ENCODE measurements at regions not wholly inside any gene's neighbourhood (a gene's known extent, or its start where the extent isn't known, plus 50 kb on each side); places are given as distances from the start of the nearest gene placed in this dataset.

GRCh38 chrX:98607739-98608138, 1724.0 kb downstream of the RPA4 start:
- ChIA-PET CTCF (no interaction called here), POLR2A (no interaction called here)
- H3K4me3 Mint-ChIP-seq: no peak overlapping the region
- H3K27ac Mint-ChIP-seq: peak overlapping the region; percentile 60
- H3K4me1 Mint-ChIP-seq: peaks cover 65% of the 10 kb centered on the region
- H3K27me3 Mint-ChIP-seq (ENCODE audit: low read depth): no peaks in the 10 kb centered on the region
- DNase-seq (ENCODE audit: low spot score) (no peak), ATAC-seq (peak; percentile 43)
- no peaks in the 10 kb centered on the region for H3K36me3 Mint-ChIP-seq
- no peak for TF ChIP-seq ZSCAN18 (CRISPR knock-in tag; IDR thresholded peaks at IDR 0.05)
- TF ChIP-seq ZNF219 (CRISPR knock-in tag; IDR thresholded peaks at IDR 0.05; ENCODE audit: borderline replicate concordance): no peak
- no peak for TF ChIP-seq ZNF138 (CRISPR knock-in tag; conservative IDR thresholded peaks at IDR 0.05)
- TF ChIP-seq ZNF671 (CRISPR knock-in tag; IDR thresholded peaks at IDR 0.05): no peak
- TF ChIP-seq CTCF (IDR thresholded peaks at IDR 0.05): no peak
- TF ChIP-seq MYBL2 (CRISPR knock-in tag; IDR thresholded peaks at IDR 0.05): no peak
- no peak for TF ChIP-seq FOXJ3 (CRISPR knock-in tag; IDR thresholded peaks at IDR 0.05; ENCODE audit: borderline replicate concordance)
- no peak for TF ChIP-seq IRF2 (CRISPR knock-in tag; IDR thresholded peaks at IDR 0.05; ENCODE audit: borderline replicate concordance, low read depth)
- no peaks in the 10 kb centered on the region for H3K9me3 Mint-ChIP-seq

GRCh38 chrX:98627645-98628044, 1743.9 kb downstream of the RPA4 start:
- no peak for ATAC-seq
- H3K9me3 Mint-ChIP-seq: peaks cover 16% of the 10 kb centered on the region
- no peak overlapping the region for H3K27ac Mint-ChIP-seq
- H3K4me3 Mint-ChIP-seq: no peak overlapping the region
- H3K4me1 Mint-ChIP-seq: peaks cover 14% of the 10 kb centered on the region
- ChIA-PET POLR2A (no interaction called here), CTCF (no interaction called here)
- H3K36me3 Mint-ChIP-seq: peaks cover 21% of the 10 kb centered on the region
- no peaks in the 10 kb centered on the region for H3K27me3 Mint-ChIP-seq (ENCODE audit: low read depth)
- no peak for DNase-seq (ENCODE audit: low spot score)
- TF ChIP-seq ZNF281 (CRISPR knock-in tag; IDR thresholded peaks at IDR 0.05): no peak
- TF ChIP-seq CDX4 (CRISPR knock-in tag; IDR thresholded peaks at IDR 0.05; ENCODE audit: borderline replicate concordance): no peak
- TF ChIP-seq ZNF416 (CRISPR knock-in tag; IDR thresholded peaks at IDR 0.05): no peak
- no peak for TF ChIP-seq ZNF263 (CRISPR knock-in tag; IDR thresholded peaks at IDR 0.05; ENCODE audit: low read depth)
- no peak for TF ChIP-seq PRRX2 (CRISPR knock-in tag; IDR thresholded peaks at IDR 0.05)
- TF ChIP-seq ATF2 (CRISPR knock-in tag; IDR thresholded peaks at IDR 0.05; ENCODE audit: borderline replicate concordance, low read depth): no peak
- TF ChIP-seq PRDM15 (CRISPR knock-in tag; IDR thresholded peaks at IDR 0.05): no peak
- TF ChIP-seq E2F5 (CRISPR knock-in tag; IDR thresholded peaks at IDR 0.05): no peak
- TF ChIP-seq ATF6 (CRISPR knock-in tag; IDR thresholded peaks at IDR 0.05): no peak
- no peak for TF ChIP-seq E2F4 (CRISPR knock-in tag; IDR thresholded peaks at IDR 0.05; ENCODE audit: borderline replicate concordance, low read depth)
- no peak for TF ChIP-seq MAX (CRISPR knock-in tag; IDR thresholded peaks at IDR 0.05)
